Upper lobe of right lung (tissue), 1 donor: ENCODE measurements at regions not wholly inside any gene's neighbourhood (a gene's known extent, or its start where the extent isn't known, plus 50 kb on each side); places are given as distances from the start of the nearest gene placed in this dataset.

Experiments
- ATAC-seq: fragments of 200-7000 bp; cut with Tn5 transposase; one replicate; pipeline ENCODE4 v1.9.1; 2020; ENCODE audit warnings: mild to moderate bottlenecking, moderate library complexity
- DNase-seq: peaks from one replicate; pipeline ENCODE4 v3.0.0-alpha.2; 2020
- H3K27ac ChIP-seq: fragments of 200-600 bp; one replicate; pipeline ENCODE4 v1.8.0; 2022
- H3K27me3 ChIP-seq: fragments of 200-600 bp; one replicate; pipeline ENCODE4 v1.8.0; 2022; ENCODE audit warnings: mild to moderate bottlenecking
- H3K36me3 ChIP-seq: fragments of 200-600 bp; one replicate; pipeline ENCODE4 v1.8.0; 2022
- H3K4me1 ChIP-seq: fragments of 200-600 bp; one replicate; pipeline ENCODE4 v1.8.0; 2022
- H3K4me3 ChIP-seq: fragments of 200-600 bp; one replicate; pipeline ENCODE4 v1.8.0; 2022; ENCODE audit warnings: mild to moderate bottlenecking
- H3K9me3 ChIP-seq: fragments of 200-600 bp; one replicate; pipeline ENCODE4 v1.8.0; 2022
- CTCF ChIP-seq: fragments of 200-600 bp; IDR thresholded peaks from one replicate; pipeline ENCODE4 v1.8.0; 2022; ENCODE audit warnings: antibody characterized with exemption
- intact Hi-C: fragments of 100-400 bp; cut with DNase I; formaldehyde crosslinking; loops from one replicate; pipeline ENCODE4 v1.11.0; 2022
- donor health status: DM: no; HTN: yes; CAD: no; lungs with severe emphysema.

DNA sequence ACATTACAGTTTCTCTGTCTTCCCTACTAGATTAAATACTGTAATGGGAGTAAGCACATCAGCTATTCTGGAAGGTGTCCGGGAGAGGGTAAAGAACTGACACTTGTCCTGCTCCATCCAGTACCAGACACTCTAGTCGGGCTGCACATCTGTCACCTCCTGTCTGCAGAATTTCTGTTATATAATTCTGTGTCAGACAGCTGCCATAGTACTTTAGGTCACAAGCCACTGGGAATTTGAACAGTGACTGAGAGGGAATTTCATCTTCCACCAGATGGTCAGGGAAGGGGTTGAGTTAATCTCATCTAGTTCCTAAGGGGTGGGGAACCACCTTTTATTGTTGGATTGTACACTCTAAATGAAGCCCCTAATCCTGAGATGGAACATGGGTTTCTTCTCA is 58.6 kb upstream of the NUDT7 start:
- H3K27me3 ChIP-seq = no peaks in the 10 kb centered on the region
- no peak overlapping the region for H3K4me3 ChIP-seq
- no peak for TF ChIP-seq CTCF
- no peaks in the 10 kb centered on the region for H3K36me3 ChIP-seq
- ATAC-seq (no peak), DNase-seq (no peak)
- no peaks in the 10 kb centered on the region for H3K4me1 ChIP-seq
- intact Hi-C loops = no loop called here
- H3K9me3 ChIP-seq = no peaks in the 10 kb centered on the region
- no peak overlapping the region for H3K27ac ChIP-seq

- Histone ChIP-seq H3K27me3 (no peaks in the 10 kb centered on the region), H3K9me3 (no peaks in the 10 kb centered on the region), H3K4me1 (no peaks in the 10 kb centered on the region), H3K36me3 (no peaks in the 10 kb centered on the region), H3K4me3 (no peak overlapping the region), H3K27ac (no peak overlapping the region)
- intact Hi-C loops = no loop called here
- ATAC-seq (no peak), DNase-seq (no peak)
- TF ChIP-seq CTCF = no peak
These were observed 55.5 kb upstream of the NUDT7 start for GRCh38 chr16:77666771-77667170.

GRCh38 chr16:77668201-77668600 is 54.1 kb upstream of the NUDT7 start:
- H3K36me3 ChIP-seq = no peaks in the 10 kb centered on the region
- intact Hi-C loops = no loop called here
- no peaks in the 10 kb centered on the region for H3K27me3 ChIP-seq
- ATAC-seq (no peak), DNase-seq (no peak)
- TF ChIP-seq CTCF = no peak
- H3K27ac ChIP-seq = no peak overlapping the region
- no peak overlapping the region for H3K4me3 ChIP-seq
- H3K9me3 ChIP-seq = no peaks in the 10 kb centered on the region
- no peaks in the 10 kb centered on the region for H3K4me1 ChIP-seq

DNA sequence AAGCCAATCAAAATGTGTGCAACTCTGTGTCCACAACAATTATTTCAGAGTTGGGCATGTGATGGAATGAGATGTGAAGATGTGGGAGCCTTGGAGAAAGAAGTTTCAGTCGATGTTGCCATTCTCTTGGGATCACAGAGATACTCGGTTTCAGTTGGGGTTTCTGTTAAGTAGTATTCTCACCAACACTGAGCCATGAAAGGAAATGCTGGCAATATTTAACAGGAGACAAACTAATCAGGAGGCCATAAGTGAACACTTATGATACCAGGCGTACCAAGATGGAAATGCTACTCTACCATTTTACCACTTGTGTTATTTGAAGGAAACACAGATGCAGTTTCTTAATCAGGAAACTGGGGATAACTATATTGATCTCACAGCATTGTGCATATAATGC is 53.3 kb upstream of the NUDT7 start:
- no peaks in the 10 kb centered on the region for H3K27me3 ChIP-seq
- H3K9me3 ChIP-seq = no peaks in the 10 kb centered on the region
- H3K36me3 ChIP-seq = no peaks in the 10 kb centered on the region
- no peak for DNase-seq
- no peak overlapping the region for H3K4me3 ChIP-seq
- no peak for ATAC-seq
- intact Hi-C loops = no loop called here
- no peak overlapping the region for H3K27ac ChIP-seq
- H3K4me1 ChIP-seq = no peaks in the 10 kb centered on the region
- TF ChIP-seq CTCF = no peak
